CD4-positive, alpha-beta T cell treated with Interleukin-15 for 4 hours (primary cell): ENCODE measurements at regions not wholly inside any gene's neighbourhood (a gene's known extent, or its start where the extent isn't known, plus 50 kb on each side); places are given as distances from the start of the nearest gene placed in this dataset.
"Not testable (repeated sequence)": the region's sequence is repeated elsewhere in the genome, so short reads cannot be mapped to it uniquely, and the experiment has no call there.

Experiments
- DNase-seq: peaks from one replicate; pipeline ENCODE4 v3.0.0-alpha.2; 2020; ENCODE audit warnings: low spot score

DNA sequence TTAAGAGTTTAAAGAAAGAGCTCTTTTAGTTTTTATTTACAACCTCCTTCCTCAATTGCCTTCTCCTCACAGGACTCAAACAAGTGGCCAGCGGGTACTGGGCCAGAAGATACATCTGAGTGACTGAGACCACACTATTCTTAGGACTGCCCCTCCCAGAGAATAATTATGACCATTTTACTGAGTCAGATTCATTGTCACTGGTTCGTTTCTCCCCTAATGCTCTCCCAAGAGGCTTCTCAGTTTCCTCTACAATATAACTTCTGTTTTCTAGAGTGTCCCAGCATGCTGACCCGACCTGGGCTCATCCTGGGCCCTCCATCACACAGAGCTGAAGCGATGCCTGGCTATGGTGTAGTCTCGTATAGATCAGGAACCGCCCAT is 279.9 kb downstream of the CD83 start:
- no peak for DNase-seq

DNA sequence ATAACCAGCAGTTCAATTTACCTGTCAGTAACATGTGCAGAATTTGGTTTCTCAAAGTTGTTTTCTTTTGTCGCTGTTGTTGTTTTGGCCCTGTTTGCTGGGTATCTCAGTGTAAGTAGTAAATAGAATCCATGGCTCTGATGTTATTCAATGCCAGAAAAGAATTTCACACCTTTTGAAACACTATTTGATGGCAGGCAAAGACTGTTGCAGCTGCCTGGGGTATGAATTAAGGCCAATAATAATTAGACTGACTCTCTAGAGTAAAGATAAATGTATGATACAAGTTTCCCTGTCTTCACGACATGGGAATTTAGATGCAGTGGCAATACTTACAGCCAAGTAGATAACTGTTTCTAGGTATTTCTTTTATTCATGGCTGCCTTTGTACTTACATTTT is 281.4 kb downstream of the CD83 start:
- no peak for DNase-seq

DNA sequence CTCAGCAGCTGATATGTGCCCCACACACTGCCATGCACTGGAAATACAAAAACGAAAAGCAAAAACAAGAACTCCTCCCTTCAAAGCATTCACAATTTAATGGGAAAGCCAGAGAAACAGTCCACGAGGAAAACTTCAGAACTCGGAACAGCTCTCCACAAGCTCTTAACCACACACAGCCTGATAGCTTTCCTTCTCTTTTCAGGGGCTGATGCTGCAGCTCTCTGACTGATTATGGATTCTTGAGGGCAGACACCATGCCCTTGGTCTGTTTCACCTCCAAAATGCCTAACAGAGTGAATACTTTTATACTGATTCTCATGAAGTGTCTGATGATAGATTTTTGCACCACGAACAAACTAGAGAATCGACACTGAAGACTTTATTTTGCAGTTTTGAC is 282.1 kb downstream of the CD83 start:
- DNase-seq: no peak

DNA sequence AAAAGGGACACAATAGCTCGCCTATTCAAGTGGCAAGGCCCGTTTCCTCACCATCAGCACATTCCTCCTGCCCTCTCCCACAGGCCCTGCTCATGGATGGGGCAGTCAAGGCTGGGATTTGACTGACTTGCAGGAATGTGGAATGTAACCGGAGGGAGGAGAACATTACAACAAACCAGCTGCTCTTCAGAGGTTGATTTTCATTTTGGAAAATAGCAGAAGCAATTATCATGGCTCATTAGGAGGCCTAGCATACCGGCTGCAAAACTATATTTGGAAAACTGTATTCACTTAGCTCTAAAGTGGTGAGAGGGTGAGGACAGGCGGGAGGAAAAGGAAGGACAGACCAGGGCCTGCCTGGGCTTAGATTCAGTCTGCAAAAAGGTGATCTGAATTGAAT is 283.7 kb downstream of the CD83 start:
- DNase-seq: no peak

DNA sequence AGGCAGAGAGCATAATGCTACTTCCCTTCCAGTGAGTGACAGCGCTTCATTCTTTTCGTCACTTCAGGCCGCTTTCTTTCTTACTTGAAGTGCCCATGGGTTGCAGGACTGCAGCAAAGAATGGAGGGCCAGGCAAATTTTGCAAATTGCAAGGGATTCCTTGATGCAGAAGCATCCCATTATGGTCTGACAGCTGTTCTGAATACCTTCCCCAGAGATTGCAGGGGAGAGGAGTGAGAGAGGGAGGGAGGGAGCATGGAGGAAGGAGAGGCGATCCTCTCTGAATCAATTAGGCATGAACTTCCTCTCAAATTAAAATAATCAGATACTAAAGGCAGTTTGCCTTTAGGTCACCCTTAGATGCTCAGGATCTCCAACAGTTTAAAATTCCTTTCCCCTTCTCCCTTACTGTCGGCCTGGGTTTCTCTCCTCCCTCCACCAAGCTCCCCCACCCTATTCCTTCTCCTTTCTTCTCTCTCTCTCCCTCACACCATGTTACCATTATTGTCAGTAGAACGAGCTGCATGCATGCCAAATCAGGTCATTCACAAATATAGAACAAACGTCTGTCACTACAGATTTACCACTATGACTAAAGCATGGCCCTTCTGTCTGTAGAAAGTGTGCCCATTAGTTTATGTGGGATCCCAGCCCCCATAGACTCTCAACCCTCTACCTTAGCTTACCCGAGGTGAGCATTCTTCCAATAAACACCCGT is 289.2 kb downstream of the CD83 start:
- DNase-seq: no peak

DNA sequence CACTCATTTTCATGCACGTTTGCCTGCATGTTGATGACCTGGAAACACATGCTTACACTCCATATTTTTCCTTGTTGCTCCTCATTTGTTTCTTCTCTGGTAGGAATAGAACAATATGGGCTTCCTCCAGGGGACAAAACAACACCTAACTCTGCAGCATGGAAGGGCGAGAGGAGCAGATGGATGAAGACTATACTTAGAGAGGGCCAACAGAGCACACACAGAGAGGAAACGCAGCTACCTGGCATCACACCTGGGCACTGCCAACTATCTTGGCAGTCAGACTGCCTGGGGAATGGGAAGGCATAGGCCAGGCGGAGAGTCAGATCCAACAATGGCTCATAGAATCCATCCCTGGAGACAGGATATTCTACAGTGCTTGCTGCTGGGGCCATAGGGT is 290.9 kb downstream of the CD83 start:
- no peak for DNase-seq

DNA sequence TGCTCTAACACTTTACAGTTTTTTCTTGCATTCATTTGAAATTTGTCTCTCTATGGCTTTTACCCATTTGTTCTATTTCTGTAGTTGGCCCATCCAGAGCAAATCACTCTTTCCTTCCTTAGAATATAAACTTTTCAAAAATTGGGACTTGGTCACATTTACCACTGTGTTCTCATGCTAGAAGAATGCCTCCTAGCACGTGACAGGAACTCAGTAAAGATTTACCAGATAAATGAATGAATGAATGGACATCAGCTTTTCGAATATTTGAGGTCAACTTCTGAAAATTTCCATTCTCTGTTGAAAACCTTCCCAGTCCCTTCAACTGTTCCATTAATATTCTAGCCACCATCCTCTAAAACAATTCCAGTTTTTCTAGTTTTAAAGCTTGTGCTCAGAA is 294.5 kb downstream of the CD83 start:
- no peak for DNase-seq

DNA sequence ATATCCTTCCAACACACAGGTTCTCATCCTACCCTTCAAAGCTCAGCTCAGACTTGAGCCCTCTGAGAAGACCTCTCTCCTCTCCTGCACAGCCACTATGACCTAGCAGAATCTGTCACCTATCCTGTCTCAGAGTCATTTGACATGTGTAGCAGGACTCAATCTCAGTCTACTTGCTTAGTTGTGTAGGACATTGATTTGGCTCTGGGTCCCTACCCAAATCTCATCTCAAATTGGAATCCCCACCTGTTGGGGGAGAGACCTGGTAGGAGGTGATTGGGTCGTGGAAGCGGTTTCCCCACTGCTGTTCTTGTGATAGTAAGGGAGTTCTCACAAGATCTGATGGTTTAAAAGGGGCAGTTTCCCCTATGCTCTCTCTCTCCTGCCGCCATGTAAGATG is 297.9 kb downstream of the CD83 start:
- no peak for DNase-seq

DNA sequence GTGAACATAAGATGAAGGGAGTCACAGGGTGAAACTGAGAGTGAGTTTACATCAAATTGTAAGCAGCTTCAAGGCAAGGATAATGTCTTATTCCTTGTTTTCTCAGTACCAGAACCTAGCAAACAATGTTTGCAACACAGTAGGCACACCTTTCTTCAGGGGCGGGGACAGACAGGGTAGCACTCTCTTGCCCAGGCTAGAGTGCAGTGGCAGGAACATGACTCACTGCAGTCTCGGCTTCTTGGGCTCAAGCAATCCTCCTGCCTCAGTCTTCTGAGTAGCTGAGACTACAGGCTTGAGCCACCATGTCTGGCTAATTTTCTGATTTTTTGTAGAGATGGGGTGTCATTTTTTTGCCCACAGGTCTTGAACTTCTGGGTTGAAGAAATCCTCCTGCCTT is 299.8 kb downstream of the CD83 start:
- DNase-seq: no peak

DNA sequence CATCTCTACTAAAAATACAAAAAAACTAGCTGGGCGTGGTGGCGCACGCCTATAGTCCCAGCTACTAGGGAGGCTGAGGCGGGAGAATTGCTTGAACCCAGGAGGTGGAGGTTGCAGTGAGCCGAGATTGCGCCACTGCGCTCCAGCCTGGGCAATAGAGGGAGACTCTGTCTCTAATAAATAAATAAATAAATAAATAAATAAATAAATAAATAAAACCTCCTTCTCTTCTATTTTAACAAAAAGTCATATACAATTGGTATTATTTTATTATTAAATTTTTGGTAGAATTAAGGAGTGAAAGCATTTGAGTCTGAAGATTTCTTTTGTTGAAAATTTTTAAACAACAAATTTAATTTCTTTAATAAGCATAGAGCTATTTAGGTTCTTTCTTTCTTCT is 301.7 kb downstream of the CD83 start:
- not testable (repeated sequence) for DNase-seq

DNA sequence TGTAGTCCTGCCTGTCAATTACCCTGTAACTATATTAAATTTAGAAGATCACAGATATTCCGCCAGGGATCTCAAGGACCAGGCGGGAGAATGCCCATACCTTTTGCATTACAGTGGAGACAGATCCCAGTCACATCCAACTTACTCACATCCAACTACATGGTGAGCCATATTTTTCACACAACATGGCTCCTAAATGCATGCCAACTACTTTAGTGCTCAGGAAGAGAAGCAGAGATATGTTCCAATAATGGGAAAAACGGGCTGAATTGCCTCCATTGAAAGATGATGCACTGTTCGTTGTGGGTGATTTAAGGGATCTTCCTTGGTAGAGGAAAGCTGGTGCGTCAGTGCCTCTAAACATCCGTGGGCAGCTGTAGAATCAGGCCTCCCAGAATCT is 304.5 kb downstream of the CD83 start:
- DNase-seq: no peak

DNA sequence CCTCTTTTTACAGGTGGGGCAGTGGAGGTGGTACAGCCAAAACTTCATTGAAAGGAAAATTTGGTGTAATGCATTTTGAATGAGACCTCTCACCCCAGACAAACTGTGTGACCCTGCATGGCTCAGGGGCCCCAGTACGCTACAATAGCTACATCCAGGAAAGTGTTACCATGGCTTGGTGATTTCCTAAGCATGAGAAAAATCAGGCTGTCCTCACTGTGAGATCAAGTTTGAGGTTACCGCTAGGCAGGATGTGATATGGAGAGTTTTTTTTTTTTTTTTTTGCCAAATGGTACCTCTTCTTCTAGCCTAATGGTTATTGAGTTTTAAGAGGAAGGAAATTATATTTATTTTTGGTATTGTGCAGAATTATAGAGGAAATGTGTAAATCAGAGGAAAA is 305.3 kb downstream of the CD83 start:
- DNase-seq: no peak

DNA sequence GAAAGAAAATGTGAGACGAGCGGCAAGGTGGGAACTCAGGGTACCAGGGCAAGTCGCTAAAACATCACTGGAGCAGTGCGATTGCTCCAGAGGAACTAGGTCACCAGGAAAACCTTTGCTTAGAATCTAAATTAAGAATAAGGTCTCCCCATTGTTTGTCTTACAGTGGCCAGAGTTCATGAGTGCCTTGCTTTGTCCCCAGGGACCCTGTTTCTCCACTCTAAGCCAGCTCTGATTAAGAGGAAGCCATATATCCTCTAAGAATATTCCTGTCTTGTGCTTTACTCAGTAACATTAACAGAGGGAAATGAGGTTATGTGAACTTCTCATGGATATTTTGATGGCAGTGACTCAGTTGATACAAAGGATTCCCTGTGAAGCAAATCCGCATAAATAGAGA is 305.8 kb downstream of the CD83 start:
- no peak for DNase-seq

DNA sequence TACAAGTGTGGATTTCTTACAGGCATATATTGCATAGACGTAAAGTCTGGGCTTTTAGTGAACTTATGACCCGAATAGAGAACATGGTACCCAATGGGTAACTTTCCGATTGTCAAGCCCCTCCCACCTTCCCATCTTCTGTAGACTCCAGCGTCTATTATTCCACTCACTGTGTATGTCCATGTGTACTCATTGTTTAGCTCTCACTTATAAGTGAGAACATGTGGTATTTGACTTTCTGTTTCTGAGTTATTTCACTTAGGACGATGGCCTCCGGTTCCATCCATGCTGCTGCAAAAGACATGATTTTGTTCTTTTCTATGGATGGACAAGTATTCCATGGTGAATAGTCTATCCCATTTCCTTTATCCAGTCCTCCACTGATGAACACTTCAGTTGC is 306.4 kb downstream of the CD83 start:
- DNase-seq: no peak

DNA sequence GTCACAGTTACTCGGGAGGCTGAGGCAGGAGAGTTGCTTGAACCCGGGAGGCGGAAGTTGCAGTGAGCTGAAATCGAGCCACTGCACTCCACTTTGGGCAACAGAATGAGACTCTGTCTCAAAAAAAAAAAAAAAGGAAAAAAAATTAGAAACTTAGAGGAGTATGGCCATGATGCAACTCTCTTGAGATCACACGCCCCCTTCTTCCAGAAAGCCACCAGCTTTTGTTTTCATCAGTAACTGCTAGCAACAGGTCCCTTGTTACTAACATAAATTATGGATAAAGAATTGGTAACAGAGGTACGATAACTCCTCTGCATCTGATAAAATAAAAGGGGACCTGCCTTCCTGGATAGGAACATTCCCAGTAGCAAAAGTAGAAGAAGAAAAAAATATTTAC is 308.2 kb downstream of the CD83 start:
- no peak for DNase-seq

DNA sequence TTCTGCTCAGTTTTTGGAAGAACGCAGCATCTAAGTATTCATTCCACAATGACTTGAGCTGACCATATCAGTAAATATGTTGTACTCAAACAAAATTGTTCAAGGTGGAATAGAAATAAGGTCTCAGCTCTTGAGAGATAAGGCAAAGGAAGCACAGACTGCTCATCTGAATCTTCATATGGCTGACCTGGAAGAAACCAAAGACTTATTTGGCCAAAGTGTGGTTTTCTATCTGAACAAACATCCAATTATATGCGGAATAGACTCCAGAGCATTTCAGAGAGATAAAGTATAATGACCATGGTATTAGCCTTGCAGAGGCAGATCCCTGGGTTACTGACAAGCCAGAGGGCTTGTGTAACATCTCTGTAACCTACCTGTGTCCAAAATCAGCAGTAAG is 308.7 kb downstream of the CD83 start:
- DNase-seq: no peak

DNA sequence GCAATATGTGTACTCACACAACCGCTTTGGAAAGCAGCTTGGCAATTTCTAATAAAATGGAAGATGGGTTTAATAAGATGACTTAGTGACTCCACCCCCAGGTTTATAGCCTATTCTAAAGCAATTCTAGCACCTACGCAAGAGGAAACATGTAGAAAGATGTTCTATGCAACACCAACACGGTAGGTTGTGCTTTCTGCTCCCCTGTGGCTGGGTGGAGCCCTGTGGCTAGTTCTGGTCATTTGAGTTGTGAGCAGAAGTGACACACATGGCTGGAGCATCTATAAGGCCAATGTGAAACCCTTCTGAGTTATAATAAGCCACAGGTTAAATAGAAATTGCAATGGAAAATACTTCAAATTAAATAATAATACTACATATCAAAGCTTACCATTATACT is 310.7 kb downstream of the CD83 start:
- no peak for DNase-seq

DNA sequence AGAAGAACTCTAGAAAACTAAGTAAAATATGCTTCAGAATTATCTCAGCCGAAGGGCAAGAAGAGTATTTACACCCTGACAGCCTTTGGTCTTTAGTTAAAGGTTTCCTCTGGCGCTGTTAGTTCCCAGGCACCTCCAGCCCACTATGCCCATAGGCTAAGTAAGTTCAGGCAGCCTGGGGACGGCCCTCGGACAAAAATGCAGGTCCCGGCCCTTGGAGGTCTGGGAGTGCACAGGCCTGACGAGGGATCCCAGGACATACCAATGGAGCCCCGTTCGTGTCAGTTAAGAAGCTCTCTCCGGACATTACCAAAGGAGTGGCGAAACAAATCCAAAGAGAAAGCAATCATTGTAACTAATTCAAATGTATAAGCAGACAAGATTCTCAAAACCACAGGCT is 311.8 kb downstream of the CD83 start:
- no peak for DNase-seq

DNA sequence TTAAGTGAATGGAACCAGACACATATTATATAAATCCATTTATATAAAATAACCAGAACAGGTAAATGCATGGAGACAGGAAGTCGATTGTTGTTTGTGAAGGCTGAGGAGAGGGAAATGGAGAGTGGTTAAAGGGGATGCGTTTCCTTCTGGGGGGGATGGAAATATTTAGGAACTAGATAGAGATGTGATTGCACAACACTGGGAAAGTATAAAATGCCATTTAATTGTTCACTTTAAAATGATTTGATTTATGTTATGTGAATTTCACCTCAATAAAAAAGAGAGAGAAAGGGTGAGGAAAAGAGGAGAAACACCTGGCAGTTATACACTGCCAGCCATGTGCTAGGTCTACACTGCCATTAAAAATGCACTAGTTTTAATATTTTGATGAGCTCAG is 312.6 kb downstream of the CD83 start:
- DNase-seq: no peak

DNA sequence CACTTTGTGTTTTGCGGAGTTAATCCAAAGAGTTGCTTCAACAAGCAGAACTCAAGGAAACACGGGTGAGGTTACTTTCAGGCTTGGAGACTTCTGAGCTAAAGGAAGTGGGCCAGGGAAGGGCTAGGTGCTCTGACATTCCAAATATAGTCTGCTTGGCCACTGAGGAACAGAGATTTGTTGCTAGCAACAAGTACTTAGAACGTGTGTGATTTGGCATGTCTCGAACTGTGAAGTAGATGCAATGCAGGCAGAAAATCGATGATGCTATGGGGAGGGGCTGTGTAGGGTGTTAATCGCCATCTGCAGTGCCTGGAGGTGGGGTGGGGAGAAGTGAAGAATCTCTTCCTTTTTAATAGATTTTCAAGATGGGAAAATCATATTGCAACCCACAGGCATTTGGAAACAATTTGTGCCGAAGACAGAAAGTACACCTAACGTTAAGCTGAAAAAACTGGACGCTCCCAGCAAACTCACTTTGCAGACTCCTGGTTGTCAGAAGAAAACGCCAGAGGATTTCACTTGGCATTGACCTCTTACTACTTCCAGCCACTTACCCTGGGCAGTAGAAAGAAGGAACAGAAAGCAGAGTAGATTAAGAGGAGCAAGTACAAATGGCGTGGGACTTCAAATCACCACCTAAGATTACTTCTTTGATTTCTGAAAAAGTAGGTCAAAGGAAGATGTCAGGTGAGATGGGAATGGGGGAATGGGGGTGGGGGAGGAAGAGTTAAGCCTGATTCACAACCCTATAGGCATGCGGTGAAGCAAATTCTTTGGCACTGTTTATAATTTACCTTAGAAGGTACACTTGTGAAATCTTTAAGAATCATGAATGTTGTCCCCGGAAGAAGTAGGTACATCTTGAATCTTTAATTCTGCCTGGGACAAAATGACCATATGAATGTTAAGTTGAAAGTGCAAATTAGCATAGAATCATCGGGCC is 314.1 kb downstream of the CD83 start:
- DNase-seq: no peak

DNA sequence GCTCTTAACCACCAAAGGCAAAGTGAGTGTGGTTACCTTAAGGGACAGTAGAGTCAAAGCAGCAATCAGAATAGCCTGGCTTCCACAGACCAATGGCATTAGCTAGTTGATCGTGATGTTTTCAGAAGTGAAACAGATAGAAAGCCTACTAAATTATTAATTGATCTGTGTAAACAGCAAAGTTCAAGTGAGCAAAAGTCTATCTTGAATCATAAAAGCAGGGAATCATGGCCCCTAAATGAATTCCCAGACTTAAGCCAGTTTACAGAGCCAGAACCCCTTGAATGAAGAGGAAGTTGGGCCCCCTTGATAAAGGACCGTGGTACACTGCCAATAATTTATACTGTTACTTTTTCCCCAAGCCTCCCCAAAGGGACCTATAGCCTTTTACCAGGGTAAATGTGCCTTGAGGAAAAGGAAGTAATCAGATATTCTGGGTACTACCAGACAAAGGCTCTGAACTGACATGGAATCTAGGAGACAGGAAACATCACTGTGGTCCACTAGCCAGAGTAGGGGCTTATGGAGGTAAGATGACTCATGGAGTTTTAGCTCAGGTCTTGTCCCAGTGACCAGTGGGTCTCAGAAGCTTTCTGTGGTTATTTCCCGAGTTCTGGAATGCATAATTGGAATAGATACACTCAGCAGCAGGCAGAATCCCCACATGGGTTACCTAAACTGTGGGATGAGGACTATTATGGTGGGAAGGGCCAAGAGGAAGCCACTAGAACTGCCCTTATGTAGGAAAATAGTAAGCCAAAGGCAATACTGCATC is 317.5 kb downstream of the CD83 start:
- DNase-seq: no peak

DNA sequence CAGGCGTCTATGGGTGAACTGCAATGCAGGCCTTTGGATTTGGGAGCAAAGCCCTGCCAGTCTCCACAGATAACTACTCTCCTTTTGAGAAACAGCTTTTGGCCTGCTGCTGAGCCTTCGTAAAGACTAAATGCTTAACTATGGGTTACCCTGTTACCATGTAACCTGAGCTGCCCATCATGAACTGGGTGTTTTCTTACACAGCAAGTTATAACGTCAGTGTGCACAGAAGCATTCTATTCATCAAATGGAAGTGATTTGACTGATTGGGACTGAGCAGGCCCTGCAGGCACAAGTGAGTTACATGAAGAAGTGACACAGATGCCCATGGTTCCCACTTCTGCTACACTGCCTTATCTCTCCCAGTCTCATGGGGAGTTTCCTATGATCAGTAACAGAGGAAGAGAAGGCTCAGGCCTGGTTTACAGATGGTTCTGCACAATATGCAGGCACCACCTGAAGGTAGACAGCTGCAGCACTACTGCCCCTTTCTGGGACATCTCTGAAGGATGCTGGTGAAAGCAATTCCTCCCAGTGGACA is 319.1 kb downstream of the CD83 start:
- no peak for DNase-seq

DNA sequence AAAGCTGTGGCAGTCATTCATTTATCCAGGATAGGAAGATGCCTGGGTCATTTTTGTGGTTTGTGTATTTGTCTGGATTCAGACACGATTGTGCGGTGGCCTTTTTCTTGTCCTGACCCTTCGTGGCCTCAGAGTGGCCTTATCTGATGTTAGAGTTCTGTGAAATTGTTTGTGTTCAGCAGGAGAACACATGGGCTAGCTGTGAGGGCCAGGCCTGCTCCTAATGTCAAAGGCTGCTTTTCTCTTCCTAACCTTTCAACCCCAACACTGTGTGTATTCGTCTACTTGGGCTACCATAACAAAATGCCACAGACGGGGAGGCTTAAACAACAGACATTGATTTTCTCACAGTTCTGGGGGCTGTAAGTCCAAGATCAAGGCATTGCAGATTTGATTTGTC is 321.8 kb downstream of the CD83 start:
- DNase-seq: no peak
